ENCODE measurements at regions not wholly inside any gene's neighbourhood (a gene's known extent, or its start where the extent isn't known, plus 50 kb on each side); places are given as distances from the start of the nearest gene placed in this dataset.
"Not testable (repeated sequence)": the region's sequence is repeated elsewhere in the genome, so short reads cannot be mapped to it uniquely, and the experiment has no call there.

GRCh38 chr18:38496222-38496793, 930.7 kb upstream of the CELF4 start:
- DNase-seq (ENCODE audit: low read depth in 4 of 4, low spot score in 3 of 4) = no peak

- no peak for DNase-seq (ENCODE audit: low read depth in 4 of 4, low spot score in 3 of 4)
These were observed 928.5 kb upstream of the CELF4 start for GRCh38 chr18:38494065-38494464.

- DNase-seq (ENCODE audit: low read depth in 4 of 4, low spot score in 3 of 4) = no peak
These were observed 925.6 kb upstream of the CELF4 start for GRCh38 chr18:38491195-38491594.

GRCh38 chr18:38489721-38490120, 924.1 kb upstream of the CELF4 start:
- DNase-seq (ENCODE audit: low read depth in 4 of 4, low spot score in 3 of 4) = not testable (repeated sequence)

GRCh38 chr18:38487521-38487920, 921.9 kb upstream of the CELF4 start:
- no peak for DNase-seq (ENCODE audit: low read depth in 4 of 4, low spot score in 3 of 4)

GRCh38 chr18:38483326-38483725, 917.7 kb upstream of the CELF4 start:
- DNase-seq (ENCODE audit: low read depth in 4 of 4, low spot score in 3 of 4) = no peak

GRCh38 chr18:38481576-38481975, 916.0 kb upstream of the CELF4 start:
- DNase-seq (ENCODE audit: low read depth in 4 of 4, low spot score in 3 of 4) = no peak

- DNase-seq (ENCODE audit: low read depth in 4 of 4, low spot score in 3 of 4) = no peak
These were observed 910.1 kb upstream of the CELF4 start for GRCh38 chr18:38475686-38476085.

GRCh38 chr18:38473535-38473934, 907.9 kb upstream of the CELF4 start:
- DNase-seq (ENCODE audit: low read depth in 4 of 4, low spot score in 3 of 4) = no peak

GRCh38 chr18:38470421-38470820, 904.8 kb upstream of the CELF4 start:
- no peak for DNase-seq (ENCODE audit: low read depth in 4 of 4, low spot score in 3 of 4)

- DNase-seq (ENCODE audit: low read depth in 4 of 4, low spot score in 3 of 4) = no peak
These were observed 900.8 kb upstream of the CELF4 start for GRCh38 chr18:38466426-38466825.

- no peak for DNase-seq (ENCODE audit: low read depth in 4 of 4, low spot score in 3 of 4)
These were observed 898.4 kb upstream of the CELF4 start for GRCh38 chr18:38464024-38464423.

GRCh38 chr18:38460657-38461056, 895.1 kb upstream of the CELF4 start:
- DNase-seq (ENCODE audit: low read depth in 4 of 4, low spot score in 3 of 4) = no peak

GRCh38 chr18:38459131-38459994, 893.8 kb upstream of the CELF4 start:
- DNase-seq (ENCODE audit: low read depth in 4 of 4, low spot score in 3 of 4) = peak in 1 of 4 donors; percentile 15

- no peak for DNase-seq (ENCODE audit: low read depth in 4 of 4, low spot score in 3 of 4)
These were observed 893.1 kb upstream of the CELF4 start for GRCh38 chr18:38458698-38459097.

GRCh38 chr18:38456253-38456652, 890.7 kb upstream of the CELF4 start:
- no peak for DNase-seq (ENCODE audit: low read depth in 4 of 4, low spot score in 3 of 4)

GRCh38 chr18:38454764-38455469, 889.3 kb upstream of the CELF4 start:
- DNase-seq (ENCODE audit: low read depth in 4 of 4, low spot score in 3 of 4) = no peak

GRCh38 chr18:38453880-38454279, 888.3 kb upstream of the CELF4 start:
- no peak for DNase-seq (ENCODE audit: low read depth in 4 of 4, low spot score in 3 of 4)

GRCh38 chr18:38450876-38451275, 885.3 kb upstream of the CELF4 start:
- no peak for DNase-seq (ENCODE audit: low read depth in 4 of 4, low spot score in 3 of 4)

- DNase-seq (ENCODE audit: low read depth in 4 of 4, low spot score in 3 of 4) = no peak
These were observed 880.2 kb upstream of the CELF4 start for GRCh38 chr18:38445804-38446145.

GRCh38 chr18:38444971-38445803, 879.6 kb upstream of the CELF4 start:
- no peak for DNase-seq (ENCODE audit: low read depth in 4 of 4, low spot score in 3 of 4)
